ENCODE measurements at regions not wholly inside any gene's neighbourhood (a gene's known extent, or its start where the extent isn't known, plus 50 kb on each side); places are given as distances from the start of the nearest gene placed in this dataset.

- WGBS (ENCODE audit: insufficient coverage, low lambda C conversion rate) = no CpG with 5 or more reads among the region's 12 CpGs
Measured at GRCh38 chr16:14347706-14348105, 276.6 kb downstream of the MRTFB start.

DNA sequence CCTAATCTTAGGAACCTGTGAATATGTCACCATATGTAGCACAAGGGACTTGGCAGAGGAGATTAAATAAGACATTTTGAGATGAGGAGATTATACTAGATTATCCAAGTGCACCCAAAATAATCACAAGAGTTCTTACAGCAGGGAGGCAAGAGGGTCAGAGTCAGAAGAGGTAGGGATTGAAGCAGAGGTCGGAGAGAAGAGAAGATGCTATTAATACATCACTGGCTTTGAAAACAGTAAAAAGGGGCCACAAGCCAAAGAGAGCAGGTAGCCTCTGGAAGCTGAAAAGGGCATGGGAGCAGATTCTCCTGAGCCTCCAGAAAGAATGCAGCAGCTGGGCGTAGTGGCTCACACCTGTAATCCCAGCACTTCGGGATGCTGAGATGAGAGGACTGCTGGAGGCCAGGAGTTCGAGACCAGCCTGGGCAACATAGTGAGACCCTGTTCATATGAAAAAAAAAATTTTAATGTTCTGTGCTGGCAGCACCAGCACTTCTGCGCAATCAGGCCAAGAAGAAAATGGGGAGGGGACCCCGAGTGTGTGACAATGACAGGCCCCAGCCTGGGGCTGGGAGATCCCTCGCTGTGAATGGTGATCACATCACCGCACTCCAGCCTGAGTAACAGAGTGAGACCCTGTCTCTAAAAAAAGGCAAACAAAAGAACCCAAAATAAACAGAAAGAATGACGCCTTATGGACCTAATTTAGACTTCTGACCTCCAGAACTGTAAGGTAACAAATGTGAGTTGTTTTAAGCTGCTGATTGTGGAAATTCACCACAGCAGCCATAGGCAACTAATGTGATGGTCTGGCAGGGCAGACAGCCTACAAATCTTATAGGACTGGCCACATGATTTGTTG is 275.4 kb downstream of the MRTFB start:
- Histone ChIP-seq H3K4me1 (ENCODE audit: control insufficient read depth, insufficient read depth, low read length) (no peaks in the 10 kb centered on the region), H3K4me3 (ENCODE audit: low read length) (no peak overlapping the region), H3K36me3 (ENCODE audit: control insufficient read depth, insufficient read depth, low read length) (no peaks in the 10 kb centered on the region), H3K27ac (ENCODE audit: low read length) (no peak overlapping the region), H3K9me3 (ENCODE audit: control insufficient read depth, low read depth, low read length) (no peaks in the 10 kb centered on the region), H3K27me3 (ENCODE audit: control insufficient read depth, insufficient read depth, low read length) (no peaks in the 10 kb centered on the region)
- DNase-seq = no peak
- 100% methylated on average over 1 of the region's 9 CpGs for WGBS (ENCODE audit: insufficient coverage, low lambda C conversion rate)

More at GRCh38 chr16:14347706-14348105, 276.6 kb downstream of the MRTFB start:
- H3K36me3 ChIP-seq (ENCODE audit: control insufficient read depth, insufficient read depth, low read length) = no peaks in the 10 kb centered on the region
- H3K4me1 ChIP-seq (ENCODE audit: control insufficient read depth, insufficient read depth, low read length) = no peaks in the 10 kb centered on the region
- no peak overlapping the region for H3K27ac ChIP-seq (ENCODE audit: low read length)
- no peak for DNase-seq
- H3K4me3 ChIP-seq (ENCODE audit: low read length) = no peak overlapping the region
- H3K27me3 ChIP-seq (ENCODE audit: control insufficient read depth, insufficient read depth, low read length) = no peaks in the 10 kb centered on the region
- H3K9me3 ChIP-seq (ENCODE audit: control insufficient read depth, low read depth, low read length) = no peaks in the 10 kb centered on the region

DNA sequence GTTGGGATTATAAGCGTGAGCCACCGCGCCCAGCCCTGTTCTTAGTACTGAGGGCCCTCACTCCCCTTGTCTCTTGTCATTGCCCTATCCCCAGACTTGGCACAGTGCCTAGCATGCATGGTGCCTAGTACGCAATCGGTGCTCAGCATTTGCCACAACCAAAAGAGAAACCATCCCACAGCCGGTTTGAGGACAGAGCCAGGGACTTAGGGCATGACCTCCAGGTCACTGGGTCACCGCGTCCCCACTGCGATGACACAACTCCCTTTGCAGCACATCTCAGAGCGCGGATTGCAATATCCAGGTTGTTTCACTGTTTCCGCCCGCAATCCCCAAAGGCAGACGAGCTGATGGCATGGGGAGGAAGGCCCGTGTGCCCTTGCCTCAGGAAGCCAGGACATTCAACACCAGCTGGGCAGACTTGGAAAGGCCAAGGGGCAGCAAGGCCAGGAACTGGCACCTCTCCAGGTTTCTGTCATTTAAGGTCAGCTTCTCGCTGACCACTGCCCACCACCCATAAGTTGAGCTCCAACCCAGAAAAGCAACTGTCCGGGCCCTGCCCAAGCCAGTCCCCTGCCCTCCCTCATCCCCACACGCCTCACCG is 274.5 kb downstream of the MRTFB start:
- no peaks in the 10 kb centered on the region for H3K4me1 ChIP-seq (ENCODE audit: control insufficient read depth, insufficient read depth, low read length)
- no peak overlapping the region for H3K4me3 ChIP-seq (ENCODE audit: low read length)
- no peak for DNase-seq
- no peaks in the 10 kb centered on the region for H3K9me3 ChIP-seq (ENCODE audit: control insufficient read depth, low read depth, low read length)
- no peaks in the 10 kb centered on the region for H3K36me3 ChIP-seq (ENCODE audit: control insufficient read depth, insufficient read depth, low read length)
- no peak overlapping the region for H3K27ac ChIP-seq (ENCODE audit: low read length)
- no peaks in the 10 kb centered on the region for H3K27me3 ChIP-seq (ENCODE audit: control insufficient read depth, insufficient read depth, low read length)
- WGBS (ENCODE audit: insufficient coverage, low lambda C conversion rate) = no CpG with 5 or more reads among the region's 19 CpGs

DNA sequence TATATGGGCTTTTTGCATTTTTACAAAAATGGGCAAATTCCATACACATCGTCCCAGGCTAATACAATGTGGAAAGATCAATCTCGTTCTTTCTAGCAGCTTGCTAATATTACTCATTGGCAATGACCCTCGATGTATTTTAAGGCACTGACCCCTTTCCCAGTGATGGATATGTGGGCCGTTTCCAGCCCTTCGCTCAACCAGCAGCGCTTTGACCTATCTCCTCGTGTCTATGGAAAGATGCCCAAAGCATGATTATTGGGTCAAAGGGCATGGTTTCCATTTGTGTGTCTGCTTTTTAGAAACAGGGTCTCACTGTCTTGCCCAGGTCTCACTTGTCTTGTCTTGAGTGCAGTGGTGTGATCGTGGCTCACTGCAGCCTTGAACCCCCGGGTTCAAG is 273.8 kb downstream of the MRTFB start:
- Histone ChIP-seq H3K9me3 (ENCODE audit: control insufficient read depth, low read depth, low read length) (no peaks in the 10 kb centered on the region), H3K36me3 (ENCODE audit: control insufficient read depth, insufficient read depth, low read length) (no peaks in the 10 kb centered on the region), H3K27me3 (ENCODE audit: control insufficient read depth, insufficient read depth, low read length) (no peaks in the 10 kb centered on the region), H3K4me3 (ENCODE audit: low read length) (no peak overlapping the region), H3K27ac (ENCODE audit: low read length) (no peak overlapping the region), H3K4me1 (ENCODE audit: control insufficient read depth, insufficient read depth, low read length) (no peaks in the 10 kb centered on the region)
- WGBS (ENCODE audit: insufficient coverage, low lambda C conversion rate) = no CpG with 5 or more reads among the region's 9 CpGs
- DNase-seq = no peak

DNA sequence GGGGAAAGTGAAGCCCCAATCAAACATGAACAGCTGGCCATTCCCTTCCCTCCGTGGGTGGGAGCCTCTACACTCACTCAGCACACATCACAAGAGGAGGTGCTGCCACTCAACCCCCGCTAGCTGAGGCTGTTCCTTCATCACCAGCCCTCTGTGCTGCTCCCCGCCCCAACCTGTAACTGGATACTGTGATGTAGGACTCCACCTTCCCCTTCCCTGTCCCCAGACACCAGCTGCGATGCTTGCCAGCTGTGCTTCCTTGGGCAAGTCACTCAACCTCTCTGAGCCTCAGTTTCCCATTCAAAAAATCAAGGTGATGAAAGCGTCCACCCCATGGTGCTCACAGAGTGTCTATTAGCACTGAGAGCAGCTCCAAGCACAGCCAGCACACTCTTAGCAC is 273.2 kb downstream of the MRTFB start:
- no CpG with 5 or more reads among the region's 5 CpGs for WGBS (ENCODE audit: insufficient coverage, low lambda C conversion rate)
- Histone ChIP-seq H3K27ac (ENCODE audit: low read length) (no peak overlapping the region), H3K36me3 (ENCODE audit: control insufficient read depth, insufficient read depth, low read length) (no peaks in the 10 kb centered on the region), H3K4me1 (ENCODE audit: control insufficient read depth, insufficient read depth, low read length) (no peaks in the 10 kb centered on the region), H3K4me3 (ENCODE audit: low read length) (no peak overlapping the region), H3K27me3 (ENCODE audit: control insufficient read depth, insufficient read depth, low read length) (no peaks in the 10 kb centered on the region), H3K9me3 (ENCODE audit: control insufficient read depth, low read depth, low read length) (no peaks in the 10 kb centered on the region)
- DNase-seq = no peak

DNA sequence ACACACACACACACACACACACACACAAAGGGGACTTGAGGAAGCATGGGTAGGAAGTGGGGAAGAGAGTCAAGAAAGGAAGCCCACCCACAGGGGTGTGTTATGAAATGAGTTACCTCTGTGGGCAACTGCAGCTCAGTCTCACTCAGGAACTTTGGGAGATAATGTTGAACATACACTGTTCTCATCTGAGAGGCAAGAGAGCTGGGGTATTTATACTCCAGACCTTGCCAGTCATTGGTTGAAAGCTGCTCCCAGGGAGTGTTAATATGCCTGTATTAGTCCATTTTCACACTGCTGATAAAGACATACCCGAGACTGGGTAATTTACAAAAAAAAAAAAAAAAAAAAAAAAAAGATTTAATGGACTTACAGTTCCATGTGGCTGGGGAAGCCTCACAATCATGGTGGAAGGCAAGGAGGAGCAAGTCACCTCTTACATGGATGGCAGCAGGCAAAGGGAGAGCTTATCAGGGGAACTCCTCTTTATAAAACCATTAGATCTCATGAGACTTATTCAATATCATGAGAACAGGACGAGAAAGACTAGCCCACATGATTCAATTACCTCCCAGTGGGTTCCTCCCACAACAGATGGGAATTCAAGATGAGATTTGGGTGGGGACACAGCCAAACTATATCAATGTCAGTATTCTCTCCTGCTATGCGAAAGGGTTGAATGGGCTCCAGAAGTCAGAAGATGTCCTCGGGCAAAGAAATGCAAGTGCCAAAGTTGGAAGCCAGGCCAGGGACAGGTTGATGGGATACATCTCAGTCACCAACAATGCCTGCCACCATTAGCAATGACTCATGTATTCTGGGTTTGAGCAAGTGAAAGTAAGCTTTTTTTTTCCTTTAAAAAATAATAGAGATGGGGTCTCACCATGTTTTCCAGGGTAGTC is 270.5 kb downstream of the MRTFB start:
- no peak overlapping the region for H3K4me3 ChIP-seq (ENCODE audit: low read length)
- no CpG with 5 or more reads among the region's 4 CpGs for WGBS (ENCODE audit: insufficient coverage, low lambda C conversion rate)
- no peaks in the 10 kb centered on the region for H3K36me3 ChIP-seq (ENCODE audit: control insufficient read depth, insufficient read depth, low read length)
- peaks cover 4% of the 10 kb centered on the region for H3K4me1 ChIP-seq (ENCODE audit: control insufficient read depth, insufficient read depth, low read length)
- H3K27me3 ChIP-seq (ENCODE audit: control insufficient read depth, insufficient read depth, low read length) = no peaks in the 10 kb centered on the region
- no peaks in the 10 kb centered on the region for H3K9me3 ChIP-seq (ENCODE audit: control insufficient read depth, low read depth, low read length)
- no peak for DNase-seq
- no peak overlapping the region for H3K27ac ChIP-seq (ENCODE audit: low read length)

DNA sequence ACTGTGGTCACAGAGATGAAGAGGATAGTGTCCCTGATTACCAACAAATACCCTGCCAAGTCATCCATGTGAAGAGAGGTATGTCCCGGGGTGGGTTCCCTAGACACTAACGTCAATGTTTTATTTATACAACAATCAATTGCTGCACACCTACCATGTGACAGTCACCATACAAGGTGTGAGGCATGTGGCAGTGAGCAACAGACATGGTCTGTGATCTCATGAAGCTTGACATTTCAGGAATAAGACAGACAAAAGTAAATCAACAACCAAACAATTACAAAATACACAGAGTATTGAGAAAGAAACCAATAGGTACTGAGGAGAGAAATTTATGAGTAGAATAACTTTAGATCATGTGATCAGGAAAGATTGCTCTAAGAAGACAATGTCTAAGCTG is 268.6 kb downstream of the MRTFB start:
- no peaks in the 10 kb centered on the region for H3K36me3 ChIP-seq (ENCODE audit: control insufficient read depth, insufficient read depth, low read length)
- no peak for DNase-seq
- H3K9me3 ChIP-seq (ENCODE audit: control insufficient read depth, low read depth, low read length) = no peaks in the 10 kb centered on the region
- no peak overlapping the region for H3K4me3 ChIP-seq (ENCODE audit: low read length)
- no CpG with 5 or more reads among the region's 2 CpGs for WGBS (ENCODE audit: insufficient coverage, low lambda C conversion rate)
- H3K27ac ChIP-seq (ENCODE audit: low read length) = no peak overlapping the region
- peaks cover 5% of the 10 kb centered on the region for H3K27me3 ChIP-seq (ENCODE audit: control insufficient read depth, insufficient read depth, low read length)
- peaks cover 4% of the 10 kb centered on the region for H3K4me1 ChIP-seq (ENCODE audit: control insufficient read depth, insufficient read depth, low read length)

DNA sequence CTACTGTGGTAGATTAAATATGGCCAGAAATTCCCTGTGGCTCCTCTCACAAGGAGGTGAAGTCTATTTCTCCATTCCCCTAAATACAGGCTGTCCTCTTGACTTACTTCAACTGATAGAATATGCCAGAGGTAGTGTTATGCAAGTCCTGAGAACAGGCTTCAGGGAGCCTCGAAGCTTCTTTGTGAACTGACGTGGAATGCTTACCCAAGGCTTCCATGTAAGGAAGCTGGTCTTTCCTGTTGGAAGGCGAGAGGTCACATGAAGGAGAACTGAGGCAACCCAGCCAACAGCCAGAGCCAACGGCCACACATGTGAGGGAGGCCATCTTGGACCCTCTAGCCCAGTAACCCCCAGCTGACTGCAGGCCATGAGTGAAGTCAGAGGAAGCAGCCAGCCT is 267.9 kb downstream of the MRTFB start:
- no peak overlapping the region for H3K27ac ChIP-seq (ENCODE audit: low read length)
- 100% methylated on average over 2 of the region's 4 CpGs for WGBS (ENCODE audit: insufficient coverage, low lambda C conversion rate)
- H3K4me3 ChIP-seq (ENCODE audit: low read length) = no peak overlapping the region

DNA sequence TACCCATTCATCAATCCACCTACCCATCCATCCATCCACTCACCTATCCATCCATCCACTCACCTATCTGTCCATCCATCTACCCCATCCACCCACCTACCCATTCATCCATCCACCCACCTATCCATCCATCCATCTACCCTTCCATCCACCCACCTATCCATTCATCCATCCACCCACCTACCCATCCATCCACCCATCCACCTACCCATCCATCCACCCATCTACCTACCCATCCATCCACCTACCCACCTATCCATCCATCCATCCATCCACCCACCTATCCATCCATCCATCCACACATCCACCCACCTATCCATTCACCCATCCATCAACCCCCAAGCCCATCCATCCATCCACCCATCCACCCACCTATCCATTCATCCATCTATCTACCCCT is 267.1 kb downstream of the MRTFB start:
- Histone ChIP-seq H3K9me3 (ENCODE audit: control insufficient read depth, low read depth, low read length) (no peaks in the 10 kb centered on the region), H3K4me1 (ENCODE audit: control insufficient read depth, insufficient read depth, low read length) (peaks cover 4% of the 10 kb centered on the region), H3K27ac (ENCODE audit: low read length) (no peak overlapping the region), H3K36me3 (ENCODE audit: control insufficient read depth, insufficient read depth, low read length) (no peaks in the 10 kb centered on the region), H3K4me3 (ENCODE audit: low read length) (no peak overlapping the region), H3K27me3 (ENCODE audit: control insufficient read depth, insufficient read depth, low read length) (peaks cover 6% of the 10 kb centered on the region)
- no peak for DNase-seq

More for the DNA sequence above, 267.9 kb downstream of the MRTFB start:
- DNase-seq = no peak
- Histone ChIP-seq H3K27me3 (ENCODE audit: control insufficient read depth, insufficient read depth, low read length) (peaks cover 6% of the 10 kb centered on the region), H3K36me3 (ENCODE audit: control insufficient read depth, insufficient read depth, low read length) (no peaks in the 10 kb centered on the region), H3K9me3 (ENCODE audit: control insufficient read depth, low read depth, low read length) (no peaks in the 10 kb centered on the region), H3K4me1 (ENCODE audit: control insufficient read depth, insufficient read depth, low read length) (peaks cover 4% of the 10 kb centered on the region)

All from large intestine (tissue), 3 donors.